Glutamatergic neuron (in vitro differentiated cells): ENCODE measurements at regions not wholly inside any gene's neighbourhood (a gene's known extent, or its start where the extent isn't known, plus 50 kb on each side); places are given as distances from the start of the nearest gene placed in this dataset.

Experiments
- DNase-seq: peaks from one replicate; pipeline ENCODE4 v3.0.0; 2022
- H3K27ac Mint-ChIP-seq: one replicate; pipeline ENCODE4 v1.8.0; 2020; ENCODE audit warnings: mild to moderate bottlenecking, mixed read lengths, inconsistent platforms; ENCODE audit not compliant: unreplicated experiment
- H3K27me3 Mint-ChIP-seq: one replicate; pipeline ENCODE4 v1.8.0; 2020; ENCODE audit warnings: mild to moderate bottlenecking, moderate library complexity, mixed read lengths, inconsistent platforms; ENCODE audit not compliant: unreplicated experiment
- H3K36me3 Mint-ChIP-seq: one replicate; pipeline ENCODE4 v1.8.0; 2020; ENCODE audit warnings: mild to moderate bottlenecking, mixed read lengths, inconsistent platforms; ENCODE audit not compliant: unreplicated experiment
- H3K4me1 Mint-ChIP-seq: one replicate; pipeline ENCODE4 v1.8.0; 2020; ENCODE audit warnings: mild to moderate bottlenecking, low read depth, mixed read lengths, inconsistent platforms; ENCODE audit not compliant: unreplicated experiment
- H3K4me3 Mint-ChIP-seq: one replicate; pipeline ENCODE4 v1.8.0; 2020; ENCODE audit warnings: mild to moderate bottlenecking, mixed read lengths, inconsistent platforms; ENCODE audit not compliant: unreplicated experiment
- H3K9me3 Mint-ChIP-seq: one replicate; pipeline ENCODE4 v1.8.0; 2020; ENCODE audit warnings: mild to moderate bottlenecking, moderate library complexity, mixed read lengths, inconsistent platforms; ENCODE audit not compliant: unreplicated experiment
- CTCF ChIP-seq: fragments of 200-600 bp; sonication (generic); IDR thresholded peaks from one replicate; pipeline ENCODE4 v1.5.0; 2021; ENCODE audit not compliant: partially characterized antibody, unreplicated experiment

- H3K36me3 Mint-ChIP-seq, result no peaks in the 10 kb centered on the region
Measured at GRCh38 chr10:117754770-117755658, 212.5 kb downstream of the EMX2 start.

DNA sequence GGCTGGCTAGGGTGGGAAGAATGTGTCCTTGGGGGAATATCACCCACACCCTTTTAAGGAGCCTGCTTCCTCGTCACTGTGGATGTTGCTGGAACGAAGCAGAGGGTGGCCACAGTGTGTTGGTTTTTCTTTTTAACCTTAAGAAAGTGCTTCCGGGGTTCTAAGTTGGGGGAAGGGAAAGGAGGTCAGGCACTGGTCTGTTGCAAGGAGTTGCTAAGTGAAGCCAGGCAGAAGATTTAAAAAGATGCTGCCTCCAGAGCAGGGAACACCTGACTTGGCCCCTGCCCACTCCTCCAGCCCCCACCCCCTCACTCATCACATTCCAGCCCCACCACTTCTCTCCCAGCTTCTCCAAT is 213.1 kb downstream of the EMX2 start:
- no peak for TF ChIP-seq CTCF
- Mint-ChIP-seq H3K4me1 (peaks cover 18% of the 10 kb centered on the region), H3K4me3 (no peak overlapping the region), H3K27me3 (peaks cover 2% of the 10 kb centered on the region), H3K9me3 (peaks cover 8% of the 10 kb centered on the region), H3K36me3 (no peaks in the 10 kb centered on the region), H3K27ac (no peak overlapping the region)
- no peak for DNase-seq

More at GRCh38 chr10:117754770-117755658, 212.5 kb downstream of the EMX2 start:
- peaks cover 2% of the 10 kb centered on the region for H3K27me3 Mint-ChIP-seq
- H3K9me3 Mint-ChIP-seq, result peaks cover 8% of the 10 kb centered on the region
- TF ChIP-seq CTCF, result no peak
- peaks cover 18% of the 10 kb centered on the region for H3K4me1 Mint-ChIP-seq
- no peak overlapping the region for H3K4me3 Mint-ChIP-seq
- H3K27ac Mint-ChIP-seq, result no peak overlapping the region
- DNase-seq, result no peak

GRCh38 chr10:117757086-117757720 is 214.7 kb downstream of the EMX2 start:
- Mint-ChIP-seq H3K9me3 (peaks cover 8% of the 10 kb centered on the region), H3K4me3 (no peak overlapping the region), H3K4me1 (peaks cover 18% of the 10 kb centered on the region), H3K36me3 (no peaks in the 10 kb centered on the region), H3K27me3 (peaks cover 2% of the 10 kb centered on the region), H3K27ac (no peak overlapping the region)
- DNase-seq, result no peak
- no peak for TF ChIP-seq CTCF

DNA sequence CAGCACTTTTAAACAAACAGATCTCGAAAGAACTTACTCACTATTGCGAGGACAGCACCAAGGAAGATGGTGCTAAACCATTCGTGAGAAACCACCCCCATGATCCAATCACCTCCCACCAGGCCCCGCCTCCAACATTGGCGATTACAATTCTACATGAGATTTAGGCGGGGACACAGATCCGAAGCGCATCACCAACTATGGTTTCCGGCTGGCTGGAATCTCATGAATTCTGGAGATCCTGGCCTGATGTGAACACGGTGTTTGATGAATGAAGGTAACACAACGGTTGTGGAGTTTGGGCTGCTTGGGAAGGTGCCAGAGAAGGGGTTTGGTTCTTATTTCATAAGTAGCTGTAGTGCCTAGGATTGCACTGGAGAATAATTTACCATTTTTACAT is 216.7 kb downstream of the EMX2 start:
- Mint-ChIP-seq H3K36me3 (no peaks in the 10 kb centered on the region), H3K27me3 (peaks cover 2% of the 10 kb centered on the region), H3K4me1 (peaks cover 18% of the 10 kb centered on the region), H3K4me3 (no peak overlapping the region), H3K27ac (no peak overlapping the region), H3K9me3 (peaks cover 8% of the 10 kb centered on the region)
- no peak for DNase-seq
- TF ChIP-seq CTCF, result no peak

DNA sequence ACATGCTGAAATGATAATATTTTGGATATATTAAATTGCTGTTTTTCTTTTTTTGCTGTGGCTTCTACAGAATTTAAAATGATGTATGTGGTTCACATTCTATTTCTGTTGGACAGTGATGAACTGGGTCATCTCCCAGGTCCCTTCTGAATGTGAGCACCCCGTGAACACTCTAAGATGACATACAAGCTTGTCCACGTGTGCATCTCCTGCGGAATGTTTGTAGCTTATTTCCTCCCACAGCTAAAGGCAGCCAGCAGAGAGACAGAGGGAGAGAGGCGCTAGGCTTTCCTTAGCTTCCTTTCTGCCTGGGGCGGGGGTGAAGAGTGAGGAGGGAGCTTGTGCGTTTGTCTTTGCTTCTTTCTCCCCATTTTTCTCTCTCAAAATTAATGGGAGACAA is 219.1 kb downstream of the EMX2 start:
- TF ChIP-seq CTCF, result no peak
- Mint-ChIP-seq H3K27me3 (peaks cover 2% of the 10 kb centered on the region), H3K36me3 (no peaks in the 10 kb centered on the region), H3K4me1 (peaks cover 8% of the 10 kb centered on the region), H3K27ac (no peak overlapping the region), H3K4me3 (no peak overlapping the region), H3K9me3 (peaks cover 8% of the 10 kb centered on the region)
- no peak for DNase-seq
